Osteocyte (in vitro differentiated cells): ENCODE measurements at regions not wholly inside any gene's neighbourhood (a gene's known extent, or its start where the extent isn't known, plus 50 kb on each side); places are given as distances from the start of the nearest gene placed in this dataset.

ENCODE experiments used
- DNase-seq: peaks from one replicate; pipeline ENCODE4 v3.0.0; 2021; ENCODE audit warnings: mixed read lengths; ENCODE audit not compliant: unreplicated experiment; ENCODE audit errors: extremely low spot score
- H3K27ac Mint-ChIP-seq: one replicate; pipeline ENCODE4 v1.8.0; 2021; ENCODE audit warnings: mild to moderate bottlenecking, mixed read lengths; ENCODE audit not compliant: unreplicated experiment
- H3K27me3 Mint-ChIP-seq: one replicate; pipeline ENCODE4 v1.8.0; 2021; ENCODE audit warnings: mixed read lengths; ENCODE audit not compliant: unreplicated experiment
- H3K36me3 Mint-ChIP-seq: one replicate; pipeline ENCODE4 v1.8.0; 2021; ENCODE audit warnings: mixed read lengths; ENCODE audit not compliant: unreplicated experiment
- H3K4me1 Mint-ChIP-seq: one replicate; pipeline ENCODE4 v1.8.0; 2021; ENCODE audit warnings: mixed read lengths; ENCODE audit not compliant: unreplicated experiment
- H3K4me3 Mint-ChIP-seq: one replicate; pipeline ENCODE4 v1.8.0; 2021; ENCODE audit warnings: mild to moderate bottlenecking, moderate library complexity, mixed read lengths; ENCODE audit not compliant: unreplicated experiment
- H3K9me3 Mint-ChIP-seq: one replicate; pipeline ENCODE4 v1.8.0; 2021; ENCODE audit warnings: mixed read lengths; ENCODE audit not compliant: unreplicated experiment
- TF ChIP-seq, protein P1 (sequence below): fragments of 200-600 bp; sonication (generic); IDR thresholded peaks from 2 replicates; pipeline ENCODE4 v1.5.0; 2021; ENCODE audit warnings: antibody characterized with exemption, mild to moderate bottlenecking, moderate library complexity

DNA sequence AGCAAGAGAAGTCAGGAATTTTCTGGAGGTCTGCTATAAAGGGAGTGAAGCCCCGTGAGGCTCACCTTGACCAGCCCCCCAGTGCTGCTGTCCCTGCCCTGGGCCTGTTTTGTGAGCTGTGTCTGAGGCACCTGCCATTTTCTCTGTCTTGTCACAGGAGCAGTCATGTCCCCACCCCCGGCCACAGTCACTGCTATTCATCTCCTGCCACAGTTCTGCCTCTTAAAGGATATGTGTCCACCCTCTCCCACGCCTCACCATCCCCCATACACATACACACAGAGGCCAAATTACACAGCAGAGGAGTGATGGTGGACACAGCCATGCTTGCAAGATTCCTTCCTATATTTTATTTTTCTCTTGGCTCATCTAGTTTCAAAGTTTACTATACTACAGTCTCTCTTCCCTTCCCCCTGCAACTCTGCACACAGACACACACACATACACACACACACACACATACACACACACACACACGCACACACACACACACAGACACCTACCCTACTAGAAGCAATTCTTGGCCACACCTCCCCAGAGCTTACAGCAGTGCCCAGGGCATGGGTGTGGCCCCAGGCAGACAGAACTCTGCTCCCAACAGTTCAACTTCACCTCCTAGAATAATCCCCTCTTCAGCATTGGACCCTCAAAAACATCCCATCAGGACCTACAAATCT is 68.7 kb upstream of the TAB2 start:
- Mint-ChIP-seq H3K27me3 (no peaks in the 10 kb centered on the region), H3K9me3 (no peaks in the 10 kb centered on the region), H3K4me1 (peaks cover 15% of the 10 kb centered on the region), H3K4me3 (no peak overlapping the region), H3K27ac (no peak overlapping the region), H3K36me3 (no peaks in the 10 kb centered on the region)
- TF ChIP-seq, protein P1, sequence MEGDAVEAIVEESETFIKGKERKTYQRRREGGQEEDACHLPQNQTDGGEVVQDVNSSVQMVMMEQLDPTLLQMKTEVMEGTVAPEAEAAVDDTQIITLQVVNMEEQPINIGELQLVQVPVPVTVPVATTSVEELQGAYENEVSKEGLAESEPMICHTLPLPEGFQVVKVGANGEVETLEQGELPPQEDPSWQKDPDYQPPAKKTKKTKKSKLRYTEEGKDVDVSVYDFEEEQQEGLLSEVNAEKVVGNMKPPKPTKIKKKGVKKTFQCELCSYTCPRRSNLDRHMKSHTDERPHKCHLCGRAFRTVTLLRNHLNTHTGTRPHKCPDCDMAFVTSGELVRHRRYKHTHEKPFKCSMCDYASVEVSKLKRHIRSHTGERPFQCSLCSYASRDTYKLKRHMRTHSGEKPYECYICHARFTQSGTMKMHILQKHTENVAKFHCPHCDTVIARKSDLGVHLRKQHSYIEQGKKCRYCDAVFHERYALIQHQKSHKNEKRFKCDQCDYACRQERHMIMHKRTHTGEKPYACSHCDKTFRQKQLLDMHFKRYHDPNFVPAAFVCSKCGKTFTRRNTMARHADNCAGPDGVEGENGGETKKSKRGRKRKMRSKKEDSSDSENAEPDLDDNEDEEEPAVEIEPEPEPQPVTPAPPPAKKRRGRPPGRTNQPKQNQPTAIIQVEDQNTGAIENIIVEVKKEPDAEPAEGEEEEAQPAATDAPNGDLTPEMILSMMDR = no peak
- DNase-seq = no peak

DNA sequence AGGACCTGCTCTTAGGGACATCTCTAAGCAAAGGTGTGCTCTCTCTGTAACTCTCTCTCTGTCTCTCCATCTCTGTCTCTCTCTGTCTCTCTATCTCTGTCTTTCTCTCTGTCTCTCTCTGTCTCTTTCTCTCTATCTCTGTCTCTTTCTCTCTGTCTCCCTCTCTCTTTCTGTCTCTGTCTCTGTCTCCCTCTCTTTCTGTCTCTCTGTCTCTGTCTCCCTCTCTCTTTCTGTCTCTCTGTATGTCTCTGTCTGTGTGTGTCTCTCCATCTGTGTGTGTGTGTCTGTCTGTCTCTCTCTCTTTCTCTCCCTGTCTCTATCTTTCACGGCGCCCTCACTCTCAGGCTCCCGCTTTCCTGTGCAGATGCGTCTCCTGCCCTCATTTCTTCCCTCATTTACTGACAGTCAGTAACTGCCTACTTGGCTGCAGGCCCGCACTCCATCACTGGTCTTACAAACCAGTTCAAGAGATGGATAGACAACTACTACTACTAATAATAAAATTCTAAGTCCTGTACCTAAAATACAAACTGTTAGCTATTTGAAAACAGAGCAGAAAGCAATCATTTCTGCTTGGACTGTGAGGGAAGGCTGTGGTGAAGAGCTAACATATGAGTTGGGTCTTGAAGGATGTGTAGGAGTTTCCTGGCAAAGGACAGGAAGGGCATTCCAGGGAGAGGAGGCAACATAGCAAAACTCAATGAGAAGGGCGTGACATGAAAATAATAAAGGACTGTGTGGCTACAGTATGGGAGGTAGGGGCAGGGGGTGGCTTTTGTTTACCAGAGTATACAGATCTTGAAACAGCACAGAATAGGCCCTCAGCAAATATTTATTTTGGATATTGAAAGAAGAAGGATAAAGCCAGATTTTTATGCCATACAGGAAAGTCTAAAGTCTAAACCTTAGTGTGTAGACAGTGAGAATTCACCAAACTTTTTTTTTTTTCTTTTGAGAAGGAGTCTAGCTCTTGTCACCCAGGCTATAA is 67.8 kb upstream of the TAB2 start:
- no peak overlapping the region for H3K4me3 Mint-ChIP-seq
- no peak overlapping the region for H3K27ac Mint-ChIP-seq
- no peak for DNase-seq
- H3K4me1 Mint-ChIP-seq = peaks cover 15% of the 10 kb centered on the region
- no peaks in the 10 kb centered on the region for H3K36me3 Mint-ChIP-seq
- TF ChIP-seq, protein P1 = no peak
- no peaks in the 10 kb centered on the region for H3K27me3 Mint-ChIP-seq
- no peaks in the 10 kb centered on the region for H3K9me3 Mint-ChIP-seq

DNA sequence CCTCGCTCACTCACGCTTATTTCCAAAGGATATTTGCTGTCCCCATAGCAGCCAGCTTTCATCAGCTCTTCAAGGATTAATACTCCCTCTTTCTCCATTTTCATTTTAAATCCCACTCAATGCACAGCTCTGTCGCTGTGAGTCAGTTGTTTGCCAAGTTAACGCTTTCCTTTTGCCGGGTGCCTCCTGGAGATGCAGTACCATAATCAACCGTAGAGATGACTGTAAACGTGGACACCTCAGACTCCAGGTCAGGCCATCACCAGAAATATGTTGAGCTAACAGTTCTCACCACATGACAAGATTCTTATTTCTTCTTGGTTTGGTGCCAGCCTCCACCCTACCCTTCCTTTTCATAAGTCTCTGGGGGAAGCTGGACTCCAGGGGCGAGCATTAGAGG is 66.6 kb upstream of the TAB2 start:
- Mint-ChIP-seq H3K9me3 (no peaks in the 10 kb centered on the region), H3K27ac (no peak overlapping the region), H3K36me3 (no peaks in the 10 kb centered on the region), H3K4me3 (no peak overlapping the region), H3K4me1 (peaks cover 15% of the 10 kb centered on the region), H3K27me3 (no peaks in the 10 kb centered on the region)
- TF ChIP-seq, protein P1 = no peak
- no peak for DNase-seq

DNA sequence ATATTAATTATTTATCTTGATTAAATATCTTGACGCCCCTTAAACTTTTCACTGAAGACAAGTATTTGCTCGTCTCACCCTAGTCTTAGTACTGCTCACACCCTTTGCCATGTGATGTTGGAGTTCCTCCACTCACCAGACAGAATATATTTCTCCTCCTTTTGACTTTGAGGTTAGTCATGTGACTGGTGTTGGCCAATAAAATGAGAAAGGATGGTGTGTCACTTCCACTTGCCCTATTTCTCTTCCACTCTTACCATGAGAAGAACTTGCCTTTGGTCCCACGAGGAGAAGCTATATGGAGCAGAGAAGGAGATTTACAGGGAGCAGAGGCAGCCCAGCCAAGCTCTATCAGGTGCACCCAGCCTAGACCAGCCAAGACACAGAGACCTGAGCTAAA is 64.9 kb upstream of the TAB2 start:
- peaks cover 15% of the 10 kb centered on the region for H3K4me1 Mint-ChIP-seq
- TF ChIP-seq, protein P1 = no peak
- no peaks in the 10 kb centered on the region for H3K27me3 Mint-ChIP-seq
- no peak overlapping the region for H3K27ac Mint-ChIP-seq
- DNase-seq = no peak
- no peak overlapping the region for H3K4me3 Mint-ChIP-seq
- no peaks in the 10 kb centered on the region for H3K36me3 Mint-ChIP-seq
- H3K9me3 Mint-ChIP-seq = no peaks in the 10 kb centered on the region

DNA sequence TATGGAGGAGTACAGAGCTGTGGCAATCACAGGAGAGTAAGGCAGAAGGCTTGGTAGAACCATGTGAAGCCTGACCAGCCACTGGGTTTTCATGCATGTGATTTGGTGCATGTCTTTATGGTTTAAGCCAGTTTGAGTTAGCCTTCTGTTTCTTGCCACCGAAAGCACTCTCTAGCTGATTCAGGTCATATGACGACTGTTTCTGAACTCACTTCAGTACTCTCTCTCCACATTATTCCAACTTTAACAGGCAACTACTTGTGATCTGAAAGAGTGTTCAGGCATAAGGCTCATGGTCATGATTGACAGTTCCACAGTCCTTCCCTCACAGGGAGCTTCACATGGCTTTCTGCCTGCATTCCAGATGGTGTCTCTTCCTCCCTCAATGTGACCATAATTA is 63.3 kb upstream of the TAB2 start:
- no peaks in the 10 kb centered on the region for H3K36me3 Mint-ChIP-seq
- no peak overlapping the region for H3K27ac Mint-ChIP-seq
- TF ChIP-seq, protein P1 = no peak
- H3K27me3 Mint-ChIP-seq = no peaks in the 10 kb centered on the region
- H3K4me3 Mint-ChIP-seq = no peak overlapping the region
- no peaks in the 10 kb centered on the region for H3K9me3 Mint-ChIP-seq
- no peak for DNase-seq
- H3K4me1 Mint-ChIP-seq = peaks cover 7% of the 10 kb centered on the region
